VCaP (cell line): ENCODE measurements at regions not wholly inside any gene's neighbourhood (a gene's known extent, or its start where the extent isn't known, plus 50 kb on each side); places are given as distances from the start of the nearest gene placed in this dataset.
"Not testable (repeated sequence)": the region's sequence is repeated elsewhere in the genome, so short reads cannot be mapped to it uniquely, and the experiment has no call there.

Experiments
- H3K27ac ChIP-seq: fragments of 450-650 bp; 2 replicates; pipeline ENCODE4 v1.5.1; 2017
- TF ChIP-seq, protein P1 (sequence below): fragments of 450-650 bp; conservative IDR thresholded peaks from 2 replicates; pipeline ENCODE4 v1.5.1; 2017; ENCODE audit warnings: mild to moderate bottlenecking, moderate library complexity

DNA sequence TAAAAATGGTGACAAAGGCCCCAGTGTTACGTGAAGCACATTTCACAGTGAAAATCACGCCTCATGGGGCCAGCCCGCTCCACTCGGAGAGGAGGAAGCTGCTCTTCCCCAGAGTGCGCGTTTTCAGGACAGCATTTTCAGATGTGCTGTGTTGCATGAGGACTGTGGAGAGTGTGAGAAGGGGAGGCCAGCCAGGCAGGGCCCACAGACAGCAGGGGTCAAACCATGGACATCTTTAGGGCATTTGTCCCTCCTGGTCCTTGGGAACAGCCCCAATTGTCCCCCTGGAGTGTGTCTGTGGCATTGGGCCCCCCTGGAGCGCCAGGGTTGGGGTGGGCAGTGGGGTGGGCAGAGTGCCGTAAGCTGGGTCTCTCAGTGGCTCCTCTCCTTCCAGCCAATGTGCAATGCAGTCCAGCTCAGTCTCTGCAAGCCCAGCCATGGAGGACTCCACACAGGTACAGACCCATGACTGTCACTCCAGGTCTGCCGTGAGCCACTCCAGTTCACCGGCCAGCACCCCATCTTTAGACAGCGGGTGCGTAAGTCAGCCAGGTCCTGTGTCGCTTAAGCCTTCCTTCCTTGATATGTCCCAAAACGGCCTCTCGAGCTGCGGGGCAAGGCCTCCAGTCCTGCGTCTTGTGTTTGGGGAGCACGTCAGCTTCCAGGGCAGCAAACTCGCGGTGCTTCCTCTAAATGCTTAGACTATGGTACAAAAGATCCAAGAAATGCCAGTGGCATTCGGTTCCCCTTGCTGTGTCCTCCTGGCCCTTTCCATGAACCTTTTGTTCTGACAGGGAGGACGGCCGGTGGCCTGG, 159.3 kb upstream of the AFDN start:
- TF ChIP-seq, protein P1, sequence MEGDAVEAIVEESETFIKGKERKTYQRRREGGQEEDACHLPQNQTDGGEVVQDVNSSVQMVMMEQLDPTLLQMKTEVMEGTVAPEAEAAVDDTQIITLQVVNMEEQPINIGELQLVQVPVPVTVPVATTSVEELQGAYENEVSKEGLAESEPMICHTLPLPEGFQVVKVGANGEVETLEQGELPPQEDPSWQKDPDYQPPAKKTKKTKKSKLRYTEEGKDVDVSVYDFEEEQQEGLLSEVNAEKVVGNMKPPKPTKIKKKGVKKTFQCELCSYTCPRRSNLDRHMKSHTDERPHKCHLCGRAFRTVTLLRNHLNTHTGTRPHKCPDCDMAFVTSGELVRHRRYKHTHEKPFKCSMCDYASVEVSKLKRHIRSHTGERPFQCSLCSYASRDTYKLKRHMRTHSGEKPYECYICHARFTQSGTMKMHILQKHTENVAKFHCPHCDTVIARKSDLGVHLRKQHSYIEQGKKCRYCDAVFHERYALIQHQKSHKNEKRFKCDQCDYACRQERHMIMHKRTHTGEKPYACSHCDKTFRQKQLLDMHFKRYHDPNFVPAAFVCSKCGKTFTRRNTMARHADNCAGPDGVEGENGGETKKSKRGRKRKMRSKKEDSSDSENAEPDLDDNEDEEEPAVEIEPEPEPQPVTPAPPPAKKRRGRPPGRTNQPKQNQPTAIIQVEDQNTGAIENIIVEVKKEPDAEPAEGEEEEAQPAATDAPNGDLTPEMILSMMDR = no peak
- H3K27ac ChIP-seq = peak overlapping the region; percentile 34

DNA sequence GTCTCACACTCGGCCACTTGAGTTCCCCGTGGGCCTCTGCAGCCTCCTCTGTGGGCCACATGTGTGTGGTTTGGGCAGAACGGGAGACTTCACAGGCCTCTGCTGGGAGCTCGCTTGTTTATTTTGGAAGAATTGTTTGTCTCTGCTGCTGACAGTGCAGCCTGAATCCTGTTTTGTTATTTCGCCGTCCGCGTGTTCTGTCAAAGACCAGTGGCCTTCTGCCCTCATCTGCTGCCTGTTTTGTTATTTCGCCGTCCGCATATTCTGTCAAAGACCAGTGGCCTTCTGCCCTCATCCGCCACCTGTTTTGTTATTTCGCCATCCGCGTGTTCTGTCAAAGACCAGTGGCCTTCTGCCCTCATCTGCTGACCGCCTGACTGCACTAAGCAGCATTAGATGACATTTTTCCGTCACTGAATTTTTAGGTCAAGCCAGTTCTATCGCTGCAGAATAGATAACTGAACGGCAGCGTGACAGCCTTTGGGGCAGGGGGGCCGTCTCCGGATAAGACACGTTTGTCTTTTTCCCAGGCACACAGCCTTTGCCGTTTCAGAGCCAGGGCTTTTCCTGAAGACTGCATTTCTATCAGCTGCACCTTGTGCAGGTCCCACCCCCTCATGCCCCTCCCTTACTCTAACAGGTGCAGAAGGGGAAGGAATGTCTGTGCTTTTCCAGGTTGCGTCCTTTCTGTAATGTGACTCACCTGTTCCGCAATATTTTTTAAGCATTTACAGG, 158.5 kb upstream of the AFDN start:
- peak overlapping the region; percentile 34 for H3K27ac ChIP-seq
- TF ChIP-seq, protein P1 = no peak

DNA sequence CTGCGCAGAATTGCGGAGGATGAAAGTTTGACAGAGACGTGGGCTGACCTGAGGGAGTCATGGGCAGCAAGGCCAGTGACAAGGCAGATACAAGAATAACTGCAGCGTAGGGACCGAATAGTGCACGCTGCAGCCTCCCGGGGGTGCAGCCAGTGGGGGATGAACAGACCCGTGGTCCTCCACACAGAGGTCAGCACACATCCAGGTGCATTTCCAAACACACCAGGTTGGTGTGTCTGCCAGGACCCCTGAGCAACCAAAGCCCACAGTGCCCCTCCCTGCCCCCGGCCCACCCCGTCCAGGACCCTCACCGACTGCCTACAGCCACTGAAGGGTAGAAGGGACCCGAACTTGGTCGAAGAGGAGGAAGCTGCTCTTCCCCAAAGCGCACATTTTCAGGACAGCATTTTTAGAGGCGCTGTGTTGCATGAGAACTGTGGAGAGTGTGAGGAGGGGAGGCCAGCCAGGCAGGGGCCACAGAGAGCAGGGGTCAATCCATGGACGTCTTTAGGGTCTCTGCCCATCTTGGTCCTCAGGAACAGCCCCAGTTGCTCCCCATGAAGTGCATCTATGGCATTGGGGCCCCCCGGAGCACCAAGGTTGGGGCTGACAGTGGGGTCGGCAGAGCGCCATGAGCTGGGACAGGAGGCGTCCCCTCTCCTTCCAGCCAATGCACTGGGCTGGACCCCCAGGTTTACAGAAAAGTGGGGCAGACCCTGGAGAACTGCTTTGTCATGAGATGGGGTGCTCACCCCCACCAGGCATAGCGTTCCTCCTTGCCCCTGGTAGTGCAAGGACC, 157.8 kb upstream of the AFDN start:
- TF ChIP-seq, protein P1 = no peak
- H3K27ac ChIP-seq = no peak overlapping the region; the same call in 1 of the 2 replicates

DNA sequence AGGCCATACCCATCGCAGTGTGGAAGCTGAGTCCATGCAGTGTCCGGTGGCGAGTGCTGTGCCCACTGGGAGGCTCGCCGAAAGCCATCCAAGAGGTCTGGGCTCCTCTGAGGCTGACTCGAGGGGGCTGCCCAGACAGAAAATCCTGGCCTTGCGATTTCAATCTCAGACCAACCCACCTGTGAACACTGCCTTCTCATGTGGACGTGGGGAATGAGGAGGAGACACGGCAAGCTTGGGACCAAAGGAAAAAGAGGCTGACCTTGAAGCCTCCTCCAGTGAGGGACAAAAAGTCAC, 157.2 kb upstream of the AFDN start:
- H3K27ac ChIP-seq = no peak overlapping the region
- TF ChIP-seq, protein P1 = no peak

DNA sequence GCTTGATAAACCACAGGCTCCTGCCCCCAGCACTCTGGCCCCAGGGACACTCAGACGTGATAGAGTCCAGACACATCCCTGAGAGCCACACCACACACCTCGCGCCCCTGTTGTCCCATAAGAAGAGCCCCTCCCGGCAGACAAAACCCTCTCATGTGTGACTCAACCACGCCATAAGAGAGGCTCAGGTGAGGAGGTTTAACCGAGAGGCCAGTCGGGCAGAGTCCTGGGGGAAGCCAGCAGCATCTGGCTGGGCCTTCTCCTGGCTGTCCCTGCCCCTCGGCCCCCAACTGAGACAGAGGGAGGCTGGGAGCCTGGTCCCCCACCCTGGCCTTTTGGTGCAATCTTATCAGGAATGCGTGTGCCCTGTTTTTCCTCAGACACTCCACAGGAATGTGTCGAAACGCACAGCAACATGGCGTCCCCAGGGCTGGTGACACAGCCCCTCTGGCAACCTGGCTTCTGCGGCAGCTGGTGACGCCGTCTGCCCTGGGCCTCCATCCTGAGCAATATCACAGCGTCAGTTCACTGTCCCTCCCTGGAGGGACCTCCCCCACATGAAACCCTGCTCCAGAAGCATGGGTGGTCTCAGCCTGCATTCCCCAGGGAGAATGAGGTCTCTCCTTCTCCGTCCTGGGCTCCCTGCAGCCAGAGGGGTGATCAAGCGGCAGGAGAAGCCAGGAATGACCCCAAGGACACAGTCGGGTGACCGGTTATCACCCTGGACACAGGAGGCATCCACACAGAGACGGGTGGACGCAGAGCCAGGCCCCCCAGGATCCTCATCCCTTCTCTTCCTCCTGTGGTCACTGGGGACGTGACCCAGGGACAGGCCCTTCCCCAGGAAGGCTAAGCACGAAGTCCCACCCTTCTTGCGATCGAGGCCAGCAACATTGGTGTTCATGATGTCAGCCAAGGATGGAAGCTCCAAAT, 156.6 kb upstream of the AFDN start:
- H3K27ac ChIP-seq = no peak overlapping the region

DNA sequence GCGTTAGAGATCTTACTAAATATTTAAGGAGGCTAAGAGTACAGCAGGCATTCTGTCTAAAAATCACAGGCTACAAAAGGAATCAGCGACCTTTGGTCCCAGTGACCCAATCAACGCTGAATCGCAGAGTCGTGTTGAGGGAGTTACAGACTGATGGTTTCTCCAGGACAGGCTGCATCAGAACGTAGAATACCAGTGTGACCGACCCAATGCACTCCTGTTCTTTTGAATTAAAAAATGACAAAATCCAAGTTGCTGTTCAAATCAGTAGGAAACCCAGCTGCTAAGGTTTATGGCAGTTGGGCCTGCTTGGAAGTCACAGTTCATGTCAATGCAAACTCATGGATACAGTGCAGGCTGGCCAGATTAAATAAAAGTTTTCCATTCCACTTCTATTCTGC, 155.8 kb upstream of the AFDN start:
- TF ChIP-seq, protein P1 = no peak
- no peak overlapping the region for H3K27ac ChIP-seq

More for the DNA sequence above, 156.6 kb upstream of the AFDN start:
- TF ChIP-seq, protein P1 = no peak

DNA sequence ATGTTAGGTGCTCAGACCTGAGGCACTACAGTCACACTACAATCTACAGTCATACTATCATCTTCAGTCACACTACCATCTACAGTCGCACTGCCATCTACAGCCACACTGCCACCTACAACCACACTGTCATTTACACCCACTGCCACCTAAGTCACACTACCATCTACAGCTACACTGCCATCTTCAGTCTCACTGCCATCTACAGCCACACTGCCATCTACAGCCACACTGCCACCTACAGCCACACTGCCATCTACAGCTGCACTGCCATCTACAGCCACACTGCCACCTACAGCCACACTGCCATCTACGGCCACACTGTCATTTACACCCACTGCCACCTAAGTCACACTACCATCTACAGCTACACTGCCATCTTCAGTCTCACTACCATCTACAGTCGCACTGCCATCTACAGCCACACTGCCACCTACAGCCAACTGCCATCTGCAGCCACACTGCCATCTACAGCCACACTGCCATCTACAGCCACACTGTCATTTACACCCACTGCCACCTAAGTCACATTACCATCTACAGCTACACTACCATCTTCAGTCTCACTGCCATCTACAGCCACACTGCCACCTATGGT, 155.2 kb upstream of the AFDN start:
- H3K27ac ChIP-seq = not testable (repeated sequence)
